ENCODE measurements at regions not wholly inside any gene's neighbourhood (a gene's known extent, or its start where the extent isn't known, plus 50 kb on each side); places are given as distances from the start of the nearest gene placed in this dataset.

DNA sequence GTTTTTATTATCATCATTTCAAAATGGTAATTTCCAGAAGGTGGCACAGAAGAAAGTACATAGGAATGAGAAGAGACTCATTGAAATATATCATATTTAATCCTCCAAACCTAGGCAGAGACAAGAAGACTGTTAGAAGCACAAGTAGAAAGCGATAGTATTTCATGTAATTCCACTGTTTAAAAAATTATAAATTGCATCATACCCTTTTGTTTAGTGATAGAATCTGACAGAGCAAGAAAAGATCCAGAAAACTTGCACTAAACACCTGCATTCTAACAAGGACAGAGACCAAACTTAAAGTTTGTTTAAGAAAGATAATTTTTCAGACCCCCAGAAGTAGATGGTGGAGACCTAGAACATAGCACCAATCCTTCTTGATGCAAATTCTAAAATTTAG is 56.9 kb upstream of the CD96 start:
- TF ChIP-seq, protein P1, sequence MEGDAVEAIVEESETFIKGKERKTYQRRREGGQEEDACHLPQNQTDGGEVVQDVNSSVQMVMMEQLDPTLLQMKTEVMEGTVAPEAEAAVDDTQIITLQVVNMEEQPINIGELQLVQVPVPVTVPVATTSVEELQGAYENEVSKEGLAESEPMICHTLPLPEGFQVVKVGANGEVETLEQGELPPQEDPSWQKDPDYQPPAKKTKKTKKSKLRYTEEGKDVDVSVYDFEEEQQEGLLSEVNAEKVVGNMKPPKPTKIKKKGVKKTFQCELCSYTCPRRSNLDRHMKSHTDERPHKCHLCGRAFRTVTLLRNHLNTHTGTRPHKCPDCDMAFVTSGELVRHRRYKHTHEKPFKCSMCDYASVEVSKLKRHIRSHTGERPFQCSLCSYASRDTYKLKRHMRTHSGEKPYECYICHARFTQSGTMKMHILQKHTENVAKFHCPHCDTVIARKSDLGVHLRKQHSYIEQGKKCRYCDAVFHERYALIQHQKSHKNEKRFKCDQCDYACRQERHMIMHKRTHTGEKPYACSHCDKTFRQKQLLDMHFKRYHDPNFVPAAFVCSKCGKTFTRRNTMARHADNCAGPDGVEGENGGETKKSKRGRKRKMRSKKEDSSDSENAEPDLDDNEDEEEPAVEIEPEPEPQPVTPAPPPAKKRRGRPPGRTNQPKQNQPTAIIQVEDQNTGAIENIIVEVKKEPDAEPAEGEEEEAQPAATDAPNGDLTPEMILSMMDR (IDR thresholded peaks at IDR 0.05; ENCODE audit: low read depth, low read length), result no peak
- no peak for TF ChIP-seq EZH2phosphoT487 (IDR thresholded peaks at IDR 0.05; ENCODE audit: low read depth)

Data from OCI-LY3 (cell line).